GM19324 (cell line): ENCODE measurements at regions not wholly inside any gene's neighbourhood (a gene's known extent, or its start where the extent isn't known, plus 50 kb on each side); places are given as distances from the start of the nearest gene placed in this dataset.
"Not testable (repeated sequence)": the region's sequence is repeated elsewhere in the genome, so short reads cannot be mapped to it uniquely, and the experiment has no call there.

Experiments
- ATAC-seq: cut with Tn5 transposase; IDR thresholded peaks from one replicate; pipeline ENCODE4 v1.9.1; 2021; ENCODE audit warnings: mild to moderate bottlenecking, moderate library complexity; ENCODE audit not compliant: unreplicated experiment, low FRiP score

GRCh38 chr3:95212117-95212516 is 1149.3 kb downstream of the NSUN3 start:
- no peak for ATAC-seq

- no peak for ATAC-seq
These were observed 1152.6 kb downstream of the NSUN3 start for GRCh38 chr3:95215437-95215957.

- no peak for ATAC-seq
These were observed 1154.8 kb downstream of the NSUN3 start for GRCh38 chr3:95217661-95218060.

- ATAC-seq = no peak
These were observed 1155.6 kb downstream of the NSUN3 start for GRCh38 chr3:95218484-95218883.

- ATAC-seq = no peak
These were observed 1163.6 kb downstream of the NSUN3 start for GRCh38 chr3:95226437-95226836.

GRCh38 chr3:95227092-95227491 is 1164.2 kb downstream of the NSUN3 start:
- no peak for ATAC-seq

GRCh38 chr3:95228416-95228815 is 1165.6 kb downstream of the NSUN3 start:
- ATAC-seq = no peak

DNA sequence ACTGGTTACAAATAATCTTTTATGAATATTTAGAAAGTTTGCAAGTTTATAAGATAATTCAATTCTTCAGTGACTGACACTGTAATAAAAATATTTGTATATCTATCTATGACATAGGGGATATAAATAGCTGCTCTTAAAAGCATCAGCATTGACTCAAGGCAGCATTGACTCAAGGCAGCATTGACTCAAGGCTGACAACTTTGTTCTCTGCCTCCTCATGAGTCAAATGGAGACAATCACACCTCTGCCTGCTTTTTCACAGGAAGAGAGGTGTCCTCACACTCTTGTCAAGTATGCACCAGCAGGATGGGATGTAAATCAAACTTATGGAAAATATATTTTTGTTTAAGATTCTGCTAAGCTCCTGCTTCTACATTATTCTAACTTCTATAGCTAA is 1173.1 kb downstream of the NSUN3 start:
- ATAC-seq = no peak

- no peak for ATAC-seq
These were observed 1174.9 kb downstream of the NSUN3 start for GRCh38 chr3:95237783-95238182.

GRCh38 chr3:95240395-95240794 is 1177.5 kb downstream of the NSUN3 start:
- ATAC-seq = no peak

- not testable (repeated sequence) for ATAC-seq
These were observed 1178.4 kb downstream of the NSUN3 start for GRCh38 chr3:95241256-95241655.

DNA sequence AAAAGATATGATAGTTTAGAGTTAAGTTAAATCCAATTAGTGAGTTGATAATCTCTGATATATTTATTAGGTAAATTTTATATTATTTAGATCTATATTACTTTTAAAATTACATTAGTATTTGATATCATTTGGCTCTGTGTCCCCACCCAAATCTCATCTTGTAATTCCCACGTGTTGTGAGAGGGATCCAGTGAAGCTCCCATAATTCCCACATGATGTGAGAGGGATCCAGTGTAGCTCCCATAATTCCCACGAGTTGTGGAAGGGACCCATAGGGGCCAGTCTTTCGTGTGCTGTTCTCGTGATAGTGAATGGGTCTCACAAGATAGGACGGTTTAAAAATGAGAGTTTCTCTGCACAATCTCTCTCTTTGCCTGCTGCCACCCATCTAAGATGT is 1183.6 kb downstream of the NSUN3 start:
- ATAC-seq = no peak

DNA sequence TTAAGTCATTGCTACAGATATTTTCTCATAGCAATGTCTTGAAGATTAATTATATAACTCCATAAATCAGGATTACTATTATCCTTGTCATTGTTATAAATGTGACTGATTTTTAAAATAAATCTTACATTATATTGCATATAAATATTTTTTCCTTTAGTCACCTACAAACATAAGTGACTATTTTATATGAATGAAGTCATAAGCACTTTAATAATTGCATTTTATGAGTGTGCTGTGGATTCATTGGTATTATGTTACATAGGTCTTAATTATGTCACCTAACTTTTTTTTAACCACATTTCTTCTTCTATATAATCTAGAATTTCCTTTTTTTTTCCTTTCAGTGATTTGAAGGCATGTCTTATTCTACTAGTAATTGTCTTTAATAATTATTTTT is 1191.2 kb downstream of the NSUN3 start:
- no peak for ATAC-seq

- no peak for ATAC-seq
These were observed 1191.9 kb downstream of the NSUN3 start for GRCh38 chr3:95254758-95255157.

DNA sequence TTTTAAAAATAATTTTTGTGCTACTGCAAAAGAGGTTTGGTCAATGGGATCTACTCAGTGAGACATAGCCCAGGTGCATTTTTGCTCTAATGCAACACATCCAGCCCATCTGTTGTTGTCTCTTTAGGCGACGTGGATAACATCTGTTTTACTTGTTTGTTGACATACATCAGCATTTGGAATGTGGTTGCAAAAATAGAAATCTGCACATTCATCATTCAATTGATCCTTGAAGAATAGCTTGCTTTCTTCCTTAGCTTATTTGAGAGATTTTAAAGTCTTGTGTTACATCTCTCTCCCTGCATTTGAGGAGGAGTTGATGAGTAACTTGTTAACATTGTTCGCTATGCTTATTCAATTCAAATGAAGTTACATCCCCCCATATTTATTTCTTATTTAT is 1202.3 kb downstream of the NSUN3 start:
- ATAC-seq = no peak

- ATAC-seq = no peak
These were observed 1208.5 kb downstream of the NSUN3 start for GRCh38 chr3:95271395-95271794.

- no peak for ATAC-seq
These were observed 1209.3 kb downstream of the NSUN3 start for GRCh38 chr3:95272166-95272565.

- ATAC-seq = no peak
These were observed 1209.9 kb downstream of the NSUN3 start for GRCh38 chr3:95272781-95273180.

- ATAC-seq = no peak
These were observed 1214.8 kb downstream of the NSUN3 start for GRCh38 chr3:95277613-95278012.

DNA sequence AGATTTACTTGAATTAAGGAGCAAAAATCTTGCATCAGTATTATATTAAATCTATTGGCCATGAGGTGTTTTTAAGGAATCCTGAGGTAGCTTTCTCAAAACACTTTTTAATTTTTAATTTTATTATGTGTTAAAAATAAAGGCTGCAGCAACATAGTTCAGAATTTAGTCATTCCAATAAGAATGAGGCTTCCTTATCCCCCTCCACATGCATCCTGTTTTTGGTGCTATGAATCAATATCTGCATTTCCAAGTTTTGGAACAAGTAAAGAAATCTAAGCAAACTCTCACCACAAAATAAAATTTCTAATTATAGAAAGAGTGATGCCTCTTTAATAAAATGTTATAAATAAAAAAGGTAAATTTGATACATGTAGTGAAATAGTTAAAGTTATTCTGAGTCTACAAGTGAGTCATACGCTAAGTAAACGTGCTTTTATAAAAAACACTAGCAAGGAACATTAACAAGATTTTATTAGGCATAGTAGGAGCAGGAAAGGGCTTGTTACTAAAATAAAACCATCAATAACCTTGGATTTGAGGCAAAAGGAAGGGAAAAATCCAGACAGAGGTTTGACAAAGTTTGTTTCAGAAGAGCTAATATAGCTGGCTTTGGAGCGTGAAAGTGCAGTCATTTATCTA is 1218.0 kb downstream of the NSUN3 start:
- no peak for ATAC-seq

DNA sequence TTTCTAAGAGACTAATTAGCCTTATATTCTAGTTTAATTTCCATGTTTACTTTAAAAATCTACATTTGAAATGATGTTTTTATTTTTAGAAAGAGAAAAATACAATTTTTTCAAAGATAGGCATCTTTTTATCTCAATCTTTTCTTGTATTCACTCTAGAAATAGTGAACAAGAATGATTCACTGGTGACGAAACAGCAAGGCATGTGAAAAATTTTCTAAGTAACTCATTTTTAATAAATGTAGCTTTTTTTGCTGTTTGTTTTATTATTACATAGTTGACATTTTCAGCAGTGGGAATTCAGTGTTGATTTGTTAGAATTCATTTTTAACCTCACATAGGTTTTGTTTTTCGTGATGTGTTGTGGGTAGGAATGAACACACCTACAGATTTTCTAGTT is 1226.4 kb downstream of the NSUN3 start:
- no peak for ATAC-seq

- no peak for ATAC-seq
These were observed 1234.7 kb downstream of the NSUN3 start for GRCh38 chr3:95297581-95297980.

DNA sequence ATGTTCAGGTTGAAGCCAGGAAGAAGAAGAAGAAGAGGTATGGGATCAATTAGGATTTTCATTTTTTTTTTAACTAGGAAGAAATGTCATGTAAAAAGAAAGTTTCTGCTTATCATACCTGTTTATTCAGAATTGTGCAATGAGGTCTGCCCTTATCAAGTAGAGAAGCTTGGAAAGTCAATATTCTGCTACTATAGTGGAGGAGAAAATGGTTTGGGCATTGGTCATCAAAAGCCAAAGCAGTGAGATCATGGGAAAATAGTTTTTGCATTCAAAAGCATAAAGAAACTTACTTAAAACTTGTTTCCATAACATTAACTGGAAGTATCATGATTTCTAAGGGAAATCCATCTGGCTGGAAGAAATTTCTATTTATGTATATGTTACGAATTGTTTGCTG is 1239.2 kb downstream of the NSUN3 start:
- no peak for ATAC-seq
